ENCODE measurements at regions not wholly inside any gene's neighbourhood (a gene's known extent, or its start where the extent isn't known, plus 50 kb on each side); places are given as distances from the start of the nearest gene placed in this dataset.

DNA sequence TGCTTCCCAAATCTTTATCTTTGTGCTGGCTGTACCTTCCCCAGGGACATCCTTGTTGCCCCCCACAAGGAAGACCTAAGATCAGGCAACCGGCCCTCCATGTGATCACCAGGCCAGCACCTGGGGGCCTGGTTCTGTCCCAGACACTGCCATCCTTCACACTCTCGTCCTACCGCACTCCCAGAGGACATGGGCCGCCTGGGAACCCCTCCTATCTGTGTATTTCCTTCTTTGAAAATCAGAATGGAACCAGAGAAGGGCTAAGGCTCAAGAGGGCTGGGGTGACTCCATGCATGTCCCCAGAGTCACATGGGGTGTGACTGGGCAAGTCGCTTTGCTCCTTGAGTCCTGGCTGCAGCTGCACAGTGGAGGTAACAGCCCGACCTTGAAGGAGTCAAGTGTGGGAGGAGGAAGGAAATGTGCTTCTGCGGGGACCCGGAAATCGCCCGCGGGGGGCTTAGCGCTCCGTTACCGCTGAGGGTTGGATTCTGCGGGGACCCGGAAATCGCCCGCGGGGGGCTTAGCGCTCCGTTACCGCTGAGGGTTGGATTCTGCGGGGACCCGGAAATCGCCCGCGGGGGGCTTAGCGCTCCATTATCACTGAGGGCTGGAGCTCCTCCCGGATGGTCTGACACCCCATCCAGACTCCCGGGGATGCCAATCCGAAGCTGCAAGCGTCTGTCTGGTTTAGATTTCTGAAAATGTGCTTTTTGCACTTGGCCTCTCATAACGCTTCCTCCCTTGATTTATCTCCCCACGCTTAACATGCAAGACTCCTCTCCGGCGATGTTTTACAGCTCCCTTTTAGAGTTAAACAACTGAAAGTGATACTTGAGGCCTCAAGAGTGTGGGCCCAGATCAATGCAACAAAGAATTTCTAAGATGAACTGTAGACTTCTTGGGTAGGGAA lies 278.9 kb downstream of the NPHP4 start:
- DNase-seq: no peak

DNA sequence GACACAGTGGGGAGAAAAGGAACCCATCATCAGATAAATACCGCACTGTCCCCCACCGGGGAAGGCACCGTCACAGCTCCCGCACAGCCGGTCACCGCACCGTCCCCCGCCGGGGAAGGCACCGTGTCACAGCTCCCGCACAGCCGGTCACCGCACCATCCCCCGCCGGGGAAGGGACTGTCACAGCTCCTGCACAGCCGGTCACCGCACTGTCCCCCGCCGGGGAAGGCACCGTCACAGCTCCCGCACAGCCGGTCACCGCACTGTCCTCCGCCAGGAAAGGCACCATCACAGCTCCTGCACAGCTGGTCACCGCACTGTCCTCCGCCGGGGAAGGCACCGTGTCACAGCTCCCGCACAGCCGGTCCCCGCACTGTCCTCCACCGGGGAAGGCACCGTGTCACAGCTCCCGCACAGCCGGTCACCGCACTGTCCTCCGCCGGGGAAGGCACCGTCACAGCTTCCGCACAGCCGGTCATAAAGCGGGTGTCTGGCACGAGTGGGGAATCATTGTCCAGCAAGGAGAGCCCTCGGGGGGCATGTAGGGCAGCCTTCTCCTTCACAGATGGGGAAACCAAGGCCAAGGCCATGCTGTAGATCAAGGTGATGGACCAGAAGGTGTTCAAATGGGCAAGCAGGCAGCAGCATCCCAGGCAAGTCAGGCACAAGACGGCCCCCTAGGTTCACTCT lies 280.1 kb downstream of the NPHP4 start:
- DNase-seq: no peak

GRCh38 chr1:5711079-5711478 lies 281.1 kb downstream of the NPHP4 start:
- no peak for DNase-seq

DNA sequence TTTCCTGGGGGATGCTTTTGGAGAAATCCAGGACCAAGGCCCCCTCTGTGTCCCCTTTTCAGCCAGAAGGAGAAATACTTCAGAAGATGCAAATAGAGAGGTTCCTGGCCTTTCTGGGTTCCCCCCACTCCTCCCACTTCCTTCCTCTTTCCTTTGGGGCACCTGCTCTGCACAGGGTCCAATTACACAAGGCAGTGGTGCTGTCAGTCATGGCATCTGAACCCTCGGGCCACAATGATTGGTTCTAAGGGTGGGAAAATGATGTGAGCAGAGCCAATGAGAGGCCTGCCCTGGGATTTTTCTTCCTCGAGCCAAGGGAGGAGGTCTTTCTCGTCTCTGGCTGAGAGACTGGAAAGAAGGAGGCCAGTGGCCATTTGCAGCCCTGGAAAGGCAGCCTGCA lies 282.2 kb downstream of the NPHP4 start:
- no peak for DNase-seq

DNA sequence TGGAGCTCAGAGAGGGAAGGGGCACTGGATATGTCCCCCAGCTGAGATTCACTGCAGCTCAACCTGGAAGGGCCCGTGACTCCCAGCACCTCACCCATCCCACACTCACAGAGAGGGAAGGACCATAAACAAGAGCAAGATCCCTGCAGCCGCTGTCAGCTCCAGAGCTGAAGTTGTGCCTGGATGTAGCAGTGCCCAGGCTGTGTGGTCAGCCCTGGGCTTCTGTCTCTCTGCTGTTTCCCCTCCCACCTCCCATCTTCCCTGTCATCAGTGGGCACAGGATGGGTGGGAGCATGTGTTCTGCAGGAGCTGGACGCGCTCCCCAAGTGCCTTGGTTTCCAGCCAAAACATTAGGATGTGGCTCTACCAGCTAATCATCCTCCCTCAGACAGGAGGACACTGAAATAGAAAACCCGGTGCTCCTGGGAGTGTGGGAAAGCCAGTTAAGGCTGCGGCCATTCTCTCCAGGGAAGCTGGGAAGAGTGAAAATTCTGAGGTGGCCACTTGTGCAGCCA lies 282.7 kb downstream of the NPHP4 start:
- no peak for DNase-seq

DNA sequence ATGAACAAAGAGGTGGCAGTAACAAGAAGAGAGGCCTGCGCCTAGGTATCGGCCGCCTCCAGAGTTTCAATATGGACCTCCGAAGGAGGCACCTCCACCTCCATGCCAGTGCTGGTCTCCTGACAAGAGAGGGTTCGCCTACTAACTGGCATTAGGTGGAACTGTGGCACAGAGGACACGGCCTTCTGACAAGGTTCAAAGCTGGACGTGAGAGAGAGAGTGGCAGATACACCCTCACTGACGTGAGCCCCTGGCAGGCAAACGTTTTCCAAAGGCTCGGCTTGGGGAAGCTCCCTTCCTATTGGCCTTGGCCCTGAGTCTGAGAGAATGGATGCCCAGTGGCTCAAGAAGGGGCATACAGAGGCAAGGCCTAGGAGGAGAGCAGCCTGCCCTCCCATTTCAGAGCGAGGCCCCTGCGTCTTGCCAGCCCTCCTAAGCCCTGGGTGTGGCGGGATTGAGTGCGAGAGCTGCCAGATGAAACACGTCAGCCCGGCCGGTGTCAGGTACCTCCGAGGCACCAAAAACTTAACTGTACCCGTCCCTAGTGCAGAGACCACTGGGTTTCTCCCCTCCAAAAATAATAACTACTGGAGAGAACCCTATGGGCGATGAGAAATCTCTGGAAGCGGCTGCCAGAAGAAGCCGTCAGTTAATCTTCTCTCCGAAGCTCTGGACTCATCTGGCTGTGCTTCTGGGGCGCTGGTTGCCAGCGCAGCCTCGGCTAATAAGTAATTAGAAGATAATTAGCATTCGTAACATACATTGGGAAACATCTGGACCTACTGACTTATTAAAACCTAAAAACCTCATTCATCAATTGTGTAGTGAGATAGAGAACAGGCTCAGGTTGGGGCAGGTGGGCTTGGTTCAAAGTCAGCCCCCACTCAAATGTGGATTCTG lies 283.6 kb downstream of the NPHP4 start:
- no peak for DNase-seq

GRCh38 chr1:5707566-5708345 lies 284.5 kb downstream of the NPHP4 start:
- DNase-seq: no peak

GRCh38 chr1:5706239-5706638 lies 286.0 kb downstream of the NPHP4 start:
- no peak for DNase-seq

- DNase-seq: no peak
Observed at GRCh38 chr1:5705751-5706150, 286.5 kb downstream of the NPHP4 start.

DNA sequence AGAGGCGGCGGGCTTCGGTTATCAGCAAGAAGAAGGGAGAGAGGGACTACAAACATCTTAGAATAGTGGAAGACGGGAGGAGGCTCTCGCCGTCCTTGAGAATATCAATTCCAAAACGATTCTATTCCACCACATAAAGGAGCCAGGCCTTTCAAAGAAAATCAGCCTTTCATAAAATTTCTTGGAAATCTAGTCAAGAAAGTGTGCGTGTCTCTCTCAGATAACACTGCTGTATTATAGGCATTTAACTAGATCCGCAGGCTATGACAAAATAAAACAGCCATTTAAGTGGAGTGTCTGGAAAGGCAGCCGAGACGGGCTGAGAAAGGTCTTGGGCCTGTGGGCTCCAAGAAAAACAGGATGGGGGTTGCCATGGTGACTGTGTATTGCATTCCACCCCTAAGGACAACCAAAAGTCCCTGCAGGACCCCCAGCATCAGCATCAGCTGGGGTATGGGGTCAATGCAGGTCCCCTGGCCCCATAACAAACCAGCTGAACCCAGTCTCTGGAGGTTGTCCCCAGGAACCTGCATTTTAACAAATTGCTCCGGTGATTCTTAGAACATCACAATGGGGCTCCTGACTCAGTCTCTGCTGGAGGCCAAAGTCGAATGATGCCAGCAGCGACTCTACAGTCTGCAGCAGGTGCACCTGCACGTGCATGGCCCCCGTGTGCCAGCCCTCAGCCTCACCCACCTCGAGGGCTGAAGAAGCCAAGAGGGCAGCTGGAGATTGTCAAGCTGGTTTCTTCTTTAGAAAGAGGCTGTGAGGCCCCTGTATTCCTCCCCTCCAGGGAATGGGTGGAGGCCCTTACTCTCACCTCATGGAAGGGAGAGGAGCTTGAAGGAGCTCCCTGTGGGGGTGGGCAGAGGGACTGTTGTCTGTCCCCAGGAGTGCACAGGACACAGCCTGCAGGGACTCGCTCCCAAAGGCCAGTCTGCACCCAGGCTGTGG lies 287.4 kb downstream of the NPHP4 start:
- DNase-seq: no peak

- no peak for DNase-seq
Observed at GRCh38 chr1:5701642-5702041, 290.6 kb downstream of the NPHP4 start.

DNA sequence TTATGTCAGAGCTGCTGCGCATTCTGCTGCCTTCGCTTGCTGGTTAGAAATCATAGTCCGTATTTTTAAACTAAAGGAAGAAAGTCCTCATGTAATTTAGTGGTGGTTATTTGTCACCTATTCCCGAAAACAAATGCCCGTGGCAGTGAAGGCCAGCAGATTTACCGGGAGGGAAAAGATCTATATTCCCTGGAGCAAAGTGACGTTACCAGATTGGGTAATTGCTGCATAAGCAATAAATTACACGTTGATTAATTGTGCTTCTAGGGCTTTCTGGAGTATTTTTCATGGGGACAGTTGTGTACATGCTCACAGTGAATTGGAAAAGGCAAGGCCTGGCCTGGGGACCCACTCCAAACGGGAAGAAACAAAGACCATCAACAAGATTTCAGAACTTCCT lies 298.7 kb downstream of the NPHP4 start:
- no peak for DNase-seq

DNA sequence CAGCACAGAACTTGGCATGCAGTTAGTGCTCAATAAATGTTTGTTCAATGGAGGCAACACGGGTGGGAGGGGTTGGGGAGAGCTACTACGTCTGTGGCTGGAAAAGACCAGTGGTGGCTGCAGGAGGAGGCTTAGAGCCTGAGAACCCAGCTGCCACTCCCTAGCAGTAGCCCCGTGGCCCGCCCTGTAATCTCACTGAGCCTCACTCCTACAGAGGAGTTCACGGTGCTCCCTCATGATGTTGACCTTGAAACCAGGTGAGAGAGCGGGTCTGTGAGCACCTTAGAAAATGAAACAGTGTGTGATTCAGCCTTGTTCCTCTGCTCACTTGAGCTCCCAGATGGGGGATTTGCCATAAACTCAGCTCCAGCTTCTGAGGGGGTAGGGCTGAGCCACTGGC lies 299.6 kb downstream of the NPHP4 start:
- DNase-seq: no peak

DNA sequence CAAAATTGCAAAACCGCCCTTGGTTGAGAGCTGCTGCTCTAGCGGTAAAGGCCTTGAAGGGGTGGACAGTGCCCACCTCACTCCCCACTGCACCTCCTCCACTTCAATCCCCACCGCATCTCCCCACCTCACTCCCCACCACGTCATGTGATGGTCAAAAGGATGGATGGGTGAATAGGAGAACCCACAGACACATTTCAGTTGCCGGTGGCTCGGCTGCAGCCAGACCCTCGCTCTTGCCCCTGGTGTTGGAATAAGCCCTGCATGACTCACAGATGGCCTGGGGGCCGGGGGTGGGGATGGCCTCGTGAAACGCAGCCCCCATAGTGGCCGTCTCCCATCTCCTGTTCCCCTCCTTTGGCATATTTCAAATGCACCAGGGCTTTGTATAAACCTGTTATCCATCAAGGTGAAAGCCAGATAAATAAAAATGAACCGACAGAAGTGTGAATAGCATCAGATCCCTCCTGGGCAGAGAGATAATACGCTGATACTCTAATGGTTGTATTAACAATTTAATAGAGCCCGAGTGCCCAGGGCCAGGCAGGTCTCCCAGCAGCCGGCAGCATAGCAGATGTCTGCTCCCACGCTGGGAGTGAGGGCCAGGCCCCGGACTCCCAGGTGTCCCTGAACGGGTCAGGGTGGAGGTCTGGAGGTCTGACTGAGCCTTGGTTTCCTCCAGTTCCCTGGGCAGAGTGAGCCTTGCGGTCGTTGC lies 300.3 kb downstream of the NPHP4 start:
- no peak for DNase-seq

- no peak for DNase-seq
Observed at GRCh38 chr1:5690898-5691297, 301.3 kb downstream of the NPHP4 start.

GRCh38 chr1:5690291-5690690 lies 301.9 kb downstream of the NPHP4 start:
- no peak for DNase-seq

DNA sequence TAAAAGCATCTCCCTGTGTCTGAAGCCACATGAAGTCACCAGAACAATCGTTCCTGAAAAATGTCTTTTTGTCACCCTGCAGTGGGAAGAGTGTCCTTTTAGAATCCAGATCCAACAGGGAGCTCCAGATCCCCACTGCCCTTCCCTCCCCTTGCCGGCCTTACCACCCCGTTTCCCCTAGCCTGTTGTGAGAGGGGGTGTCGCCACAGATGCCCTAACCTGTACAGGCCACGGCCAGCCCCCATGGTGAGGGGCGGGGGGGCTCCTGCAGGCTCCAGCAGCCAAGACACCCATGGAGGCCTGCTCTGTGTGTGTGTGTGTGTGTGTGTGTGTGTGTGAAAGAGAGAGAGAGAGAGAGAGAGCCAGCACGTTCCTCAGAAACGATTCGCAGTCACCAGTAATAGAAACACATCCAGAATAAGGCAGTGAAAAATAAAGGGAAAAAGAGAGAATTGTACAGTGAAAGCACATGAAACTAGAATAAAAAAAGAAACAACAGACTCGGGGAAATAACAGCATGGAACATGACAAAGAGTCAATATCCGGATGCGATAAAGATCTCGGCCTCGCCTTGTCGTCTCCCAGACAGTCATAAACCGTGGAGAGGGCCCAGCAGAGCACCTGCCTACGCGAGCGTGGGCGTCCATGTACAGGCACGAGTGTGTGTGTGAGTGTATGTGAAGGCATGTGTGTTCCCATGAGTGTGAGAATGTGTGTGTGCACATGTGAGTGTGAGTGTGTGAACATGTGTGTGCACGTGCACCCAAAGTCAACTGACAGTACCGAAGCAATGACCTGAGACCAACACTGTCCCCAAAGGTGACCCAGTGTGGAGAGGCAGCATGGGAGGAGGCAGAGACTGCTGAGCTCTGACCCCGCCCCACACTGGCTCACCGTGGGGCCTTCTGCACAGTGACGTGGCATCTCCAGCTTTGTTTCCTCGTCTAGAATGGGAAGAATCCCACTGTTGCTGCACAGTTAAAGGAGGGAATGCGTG lies 303.8 kb downstream of the NPHP4 start:
- DNase-seq: no peak

DNA sequence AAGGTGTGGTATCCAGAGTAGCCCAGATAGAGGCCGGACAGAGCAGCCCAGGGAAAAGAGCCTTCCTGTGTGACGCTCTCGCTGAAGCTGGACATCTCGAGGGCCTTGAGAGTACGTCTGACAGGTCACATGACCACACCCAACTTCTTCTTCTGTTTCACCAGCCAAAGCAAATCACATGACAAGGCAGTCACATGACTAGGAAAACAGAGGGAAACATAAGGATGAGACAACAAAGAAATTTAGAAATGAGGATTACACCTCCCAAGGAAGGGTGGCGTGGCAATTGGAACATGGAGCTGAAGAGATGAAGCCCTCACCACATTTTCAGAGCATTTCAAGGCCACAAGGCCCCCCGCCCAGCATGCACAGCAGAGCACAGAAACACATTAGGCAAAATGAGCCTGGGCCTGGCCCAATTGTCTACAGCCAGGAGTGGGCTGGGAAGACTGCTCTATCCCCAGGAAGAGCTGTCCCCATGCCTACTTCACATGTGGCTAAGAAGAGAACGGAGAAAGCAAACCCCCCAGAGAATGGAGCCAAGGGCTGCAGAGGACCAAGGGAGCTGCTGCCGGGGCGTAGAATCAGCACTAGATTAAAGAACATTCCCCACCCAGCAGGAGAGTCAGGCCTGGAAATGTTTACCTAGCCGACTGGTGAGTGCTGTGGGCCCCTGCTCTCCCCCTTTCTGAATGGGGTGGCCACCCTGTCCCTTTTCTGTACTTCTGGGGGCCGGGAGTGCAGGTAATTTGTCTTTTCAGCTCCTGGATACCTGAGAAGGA lies 305.1 kb downstream of the NPHP4 start:
- no peak for DNase-seq

All from skin of body (tissue), 1 donor.